ENCODE measurements at regions not wholly inside any gene's neighbourhood (a gene's known extent, or its start where the extent isn't known, plus 50 kb on each side); places are given as distances from the start of the nearest gene placed in this dataset.

- Histone ChIP-seq H3K9me3 (replicated peaks in 1 of 2; ENCODE audit: control insufficient read depth in 1 of 2, insufficient read depth in 1 of 2, low read length in 2 of 2) (no peaks in the 10 kb centered on the region), H3K4me1 (ENCODE audit: control insufficient read depth in 1 of 2, insufficient read depth in 2 of 2, low read length in 2 of 2) (no peaks in the 10 kb centered on the region), H3K36me3 (replicated peaks in 1 of 2; ENCODE audit: control insufficient read depth in 1 of 2, insufficient read depth in 2 of 2, low read length in 2 of 2) (no peaks in the 10 kb centered on the region), H3K9ac (ENCODE audit: insufficient read depth, low read length, poor library complexity, severe bottlenecking) (no peak overlapping the region), H3K27me3 (ENCODE audit: control insufficient read depth in 2 of 2, insufficient read depth in 2 of 2, low read length in 2 of 2) (no peaks in the 10 kb centered on the region), H3K4me2 (replicated peaks; ENCODE audit: extremely low read depth, low read length, poor library complexity, severe bottlenecking) (no peak overlapping the region), H4K20me1 (ENCODE audit: insufficient read depth, low read length) (no peaks in the 10 kb centered on the region), H3K27ac (ENCODE audit: low read depth in 1 of 2, low read length in 2 of 2) (no peak overlapping the region), H3K4me3 (replicated peaks in 1 of 3; ENCODE audit: low read depth in 2 of 3, low read length in 3 of 3) (no peak overlapping the region), H3K79me2 (ENCODE audit: insufficient read depth, low read length) (no peaks in the 10 kb centered on the region), H2AFZ (ENCODE audit: insufficient read depth, low read depth, low read length, poor library complexity, severe bottlenecking) (no peak overlapping the region)
- intact Hi-C loops (cut with micrococcal nuclease): no loop called here
- Mint-ChIP-seq H3K36me3 (no peaks in the 10 kb centered on the region), H3K4me1 (no peaks in the 10 kb centered on the region), H3K27ac (no peak overlapping the region), H3K4me3 (no peak overlapping the region), H3K27me3 (ENCODE audit: low read depth in 3 of 3) (peaks cover 2 to 6% (median 4%) of the 10 kb centered on the region in 3 donors), H3K9me3 (peaks cover 0 to 9% (median 3%) of the 10 kb centered on the region in 7 donors)
- 71% methylated on average over 1 of the region's 2 CpGs for WGBS (ENCODE audit: insufficient coverage)
- TF ChIP-seq CTCF (IDR thresholded peaks at IDR 0.05): no peak
- DNase-seq: no peak
Measured at GRCh38 chr20:21632735-21633053, 72.8 kb upstream of the PAX1 start.

- H3K79me2 ChIP-seq (ENCODE audit: insufficient read depth, low read length): no peaks in the 10 kb centered on the region
- DNase-seq: no peak
Measured at GRCh38 chr20:21632031-21632734, 73.3 kb upstream of the PAX1 start.

More at GRCh38 chr20:21632031-21632734, 73.3 kb upstream of the PAX1 start:
- no peaks in the 10 kb centered on the region for H4K20me1 ChIP-seq (ENCODE audit: insufficient read depth, low read length)
- H3K9me3 ChIP-seq (replicated peaks in 1 of 2; ENCODE audit: control insufficient read depth in 1 of 2, insufficient read depth in 1 of 2, low read length in 2 of 2): no peaks in the 10 kb centered on the region
- peaks cover 0 to 9% (median 3%) of the 10 kb centered on the region in 7 donors for H3K9me3 Mint-ChIP-seq
- no peak overlapping the region for H3K27ac ChIP-seq (ENCODE audit: low read depth in 1 of 2, low read length in 2 of 2)
- intact Hi-C loops (cut with micrococcal nuclease): no loop called here
- no peaks in the 10 kb centered on the region for H3K4me1 Mint-ChIP-seq
- no peak overlapping the region for H3K4me2 ChIP-seq (replicated peaks; ENCODE audit: extremely low read depth, low read length, poor library complexity, severe bottlenecking)
- no peak overlapping the region for H3K4me3 ChIP-seq (replicated peaks in 1 of 3; ENCODE audit: low read depth in 2 of 3, low read length in 3 of 3)
- no peak overlapping the region for H2AFZ ChIP-seq (ENCODE audit: insufficient read depth, low read depth, low read length, poor library complexity, severe bottlenecking)
- no peak for TF ChIP-seq CTCF (IDR thresholded peaks at IDR 0.05)
- H3K27me3 Mint-ChIP-seq (ENCODE audit: low read depth in 3 of 3): peaks cover 2 to 6% (median 4%) of the 10 kb centered on the region in 3 donors
- H3K36me3 Mint-ChIP-seq: no peaks in the 10 kb centered on the region
- no peaks in the 10 kb centered on the region for H3K36me3 ChIP-seq (replicated peaks in 1 of 2; ENCODE audit: control insufficient read depth in 1 of 2, insufficient read depth in 2 of 2, low read length in 2 of 2)
- no peaks in the 10 kb centered on the region for H3K4me1 ChIP-seq (ENCODE audit: control insufficient read depth in 1 of 2, insufficient read depth in 2 of 2, low read length in 2 of 2)
- H3K27me3 ChIP-seq (ENCODE audit: control insufficient read depth in 2 of 2, insufficient read depth in 2 of 2, low read length in 2 of 2): no peaks in the 10 kb centered on the region
- no peak overlapping the region for H3K9ac ChIP-seq (ENCODE audit: insufficient read depth, low read length, poor library complexity, severe bottlenecking)
- H3K27ac Mint-ChIP-seq: no peak overlapping the region
- H3K4me3 Mint-ChIP-seq: no peak overlapping the region
- 94% methylated on average over 7 of the region's 7 CpGs for WGBS (ENCODE audit: insufficient coverage)

All from CD14-positive monocyte (primary cell).